ENCODE measurements at regions not wholly inside any gene's neighbourhood (a gene's known extent, or its start where the extent isn't known, plus 50 kb on each side); places are given as distances from the start of the nearest gene placed in this dataset.

DNA sequence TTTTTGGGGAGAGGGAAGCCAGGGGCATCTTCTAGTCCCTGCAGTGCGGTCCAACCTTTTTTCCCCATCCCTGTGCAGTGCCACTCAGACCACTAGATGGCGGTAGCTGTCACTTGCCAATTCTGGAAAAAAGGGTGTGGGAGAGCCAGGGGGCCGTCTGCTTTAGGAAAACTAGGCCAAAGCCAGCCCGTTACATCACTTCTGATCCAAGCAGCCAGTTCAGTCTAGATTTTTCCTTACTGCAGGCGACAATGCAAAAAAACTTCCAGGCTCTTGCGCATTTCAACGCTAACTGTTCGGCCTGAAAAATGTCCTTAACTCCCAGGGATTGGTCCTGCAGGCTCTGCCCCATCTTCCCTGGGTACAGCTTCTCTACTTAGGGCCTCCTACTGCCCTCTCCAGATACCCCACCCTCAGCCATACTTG is 69.2 kb upstream of the CES5A start:
- DNase-seq (ENCODE audit: low read depth in 2 of 2): peak in 1 of 2 donors; percentile 10

GRCh38 chr16:55943267-55943666 is 68.1 kb upstream of the CES5A start:
- DNase-seq (ENCODE audit: low read depth in 2 of 2): no peak

GRCh38 chr16:55942821-55943220 is 67.6 kb upstream of the CES5A start:
- DNase-seq (ENCODE audit: low read depth in 2 of 2): no peak

GRCh38 chr16:55941552-55941951 is 66.4 kb upstream of the CES5A start:
- no peak for DNase-seq (ENCODE audit: low read depth in 2 of 2)

DNA sequence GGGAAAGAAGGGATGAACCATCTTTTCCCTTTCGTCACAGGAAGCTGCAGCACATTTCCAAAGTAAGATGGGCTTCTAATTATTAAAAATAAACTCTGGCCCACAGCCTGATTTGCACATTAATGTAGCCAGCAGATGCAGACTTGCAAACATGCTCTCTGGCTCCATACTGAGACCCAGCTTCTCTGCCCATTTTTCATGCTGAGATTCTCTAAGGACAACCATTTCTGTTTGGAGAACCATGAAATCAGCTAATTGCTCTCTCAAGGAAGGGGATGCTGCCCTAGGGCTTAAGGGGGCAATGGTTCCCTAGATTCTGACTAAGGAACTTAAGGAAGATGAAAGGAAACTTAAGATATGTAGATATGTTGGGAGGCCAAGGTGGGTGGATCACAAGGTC is 63.0 kb upstream of the CES5A start:
- no peak for DNase-seq (ENCODE audit: low read depth in 2 of 2)

GRCh38 chr16:55933038-55933437 is 57.9 kb upstream of the CES5A start:
- no peak for DNase-seq (ENCODE audit: low read depth in 2 of 2)

GRCh38 chr16:55930036-55930435 is 54.9 kb upstream of the CES5A start:
- DNase-seq (ENCODE audit: low read depth in 2 of 2): no peak

- DNase-seq (ENCODE audit: low read depth in 2 of 2): no peak
Observed at GRCh38 chr16:55929181-55929580, 54.0 kb upstream of the CES5A start.

DNA sequence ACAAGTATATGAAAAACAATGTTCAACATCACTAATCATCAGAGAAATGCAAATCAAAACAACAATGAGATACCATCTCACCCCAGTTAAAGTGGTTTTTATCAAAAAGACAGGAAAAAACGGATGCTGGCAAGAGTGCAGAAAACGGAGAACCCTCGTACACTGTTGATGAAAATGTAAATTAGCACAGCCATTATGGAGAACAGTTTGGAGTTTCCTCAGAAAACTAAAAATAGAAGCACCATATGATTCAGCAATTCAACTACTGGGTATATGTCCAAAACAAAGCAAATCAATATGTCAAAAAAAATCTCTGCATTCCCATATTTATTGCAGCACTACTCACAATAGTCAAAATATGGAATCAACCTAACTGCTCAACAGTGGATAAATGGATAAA is 50.1 kb upstream of the CES5A start:
- no peak for DNase-seq (ENCODE audit: low read depth in 2 of 2)

Measured in stimulated activated CD8-positive, alpha-beta memory T cell treated with anti-CD3 and anti-CD28 coated beads, Interleukin-15, amount 100 ng/mL, for 4 hours (primary cell).